A549 (cell line): ENCODE measurements at regions not wholly inside any gene's neighbourhood (a gene's known extent, or its start where the extent isn't known, plus 50 kb on each side); places are given as distances from the start of the nearest gene placed in this dataset.

Source experiments
- BHLHE40 ChIP-seq: IDR thresholded peaks from 2 replicates; pipeline ENCODE4 v1.6.1; 2012; ENCODE audit warnings: low read depth, low read length, inconsistent platforms
- CBX2 ChIP-seq: fragments of 200-600 bp; sonication (generic); IDR thresholded peaks from 2 replicates; pipeline ENCODE4 v1.6.1; 2016; ENCODE audit warnings: low read depth, mild to moderate bottlenecking, borderline replicate concordance
- CTCF ChIP-seq: fragments of >200 bp; sonication (Bioruptor Twin); formaldehyde crosslinking; IDR thresholded peaks from 3 replicates; pipeline ENCODE4 v1.5.1; 2016
- POLR2A ChIP-seq: IDR thresholded peaks from 2 replicates; pipeline ENCODE4 v1.6.1; 2012; ENCODE audit warnings: mild to moderate bottlenecking, low read length
- REST ChIP-seq: fragments of 200-600 bp; sonication (generic); IDR thresholded peaks from 2 replicates; pipeline ENCODE4 v1.6.1; 2016; ENCODE audit warnings: antibody characterized with exemption, mild to moderate bottlenecking, moderate library complexity

- no peak for TF ChIP-seq POLR2A
- no peak for TF ChIP-seq BHLHE40
- peak; percentile 79 for TF ChIP-seq CTCF
- no peak for TF ChIP-seq CBX2
- no peak for TF ChIP-seq REST
Observed at GRCh38 chr11:29333993-29334775, 682.6 kb downstream of the KCNA4 start.
